Fibroblast of skin of right biceps (primary cell): ENCODE measurements at regions not wholly inside any gene's neighbourhood (a gene's known extent, or its start where the extent isn't known, plus 50 kb on each side); places are given as distances from the start of the nearest gene placed in this dataset.

ENCODE experiments used
- DNase-seq: peaks from one replicate; pipeline ENCODE4 v3.0.0-alpha.2; 2013

DNA sequence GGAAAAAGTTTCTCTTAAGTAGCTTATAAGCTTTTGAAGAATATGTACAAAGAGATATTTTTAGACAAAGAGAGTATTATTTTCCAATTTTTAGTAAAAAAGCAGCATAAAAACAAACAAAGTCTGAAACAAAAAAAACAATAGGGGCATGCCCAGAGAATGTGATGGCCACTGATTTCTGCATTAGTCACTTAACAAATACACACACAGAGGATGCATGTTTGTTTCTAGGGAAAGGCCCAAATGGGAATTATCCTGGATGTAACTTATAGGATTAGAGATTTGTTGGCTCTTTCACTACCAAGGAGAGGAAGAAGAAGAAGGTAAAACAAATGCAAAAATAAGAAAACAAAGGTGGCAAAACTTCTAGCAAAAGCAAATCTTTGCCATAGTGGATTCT, 95.9 kb upstream of the SCOC start:
- no peak for DNase-seq

DNA sequence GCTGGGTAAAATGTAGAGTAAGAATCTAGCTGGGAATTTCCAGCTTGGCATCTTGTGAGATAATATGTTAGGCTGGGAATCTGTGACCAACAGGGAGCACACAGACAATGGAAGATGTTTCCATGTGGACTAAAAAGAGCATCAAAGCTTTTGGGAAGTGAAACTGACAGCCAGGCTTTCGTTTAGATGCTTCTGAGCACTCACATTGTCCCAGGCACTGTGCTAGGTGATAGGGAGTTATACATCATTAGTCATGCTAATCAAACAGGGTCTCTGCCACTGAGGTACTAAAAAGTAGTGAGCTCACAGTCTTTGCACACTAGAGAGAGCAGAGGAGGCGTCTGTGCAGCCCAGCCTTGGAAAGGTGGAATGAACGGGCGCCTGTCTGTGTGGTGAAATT, 101.9 kb upstream of the SCOC start:
- DNase-seq: no peak

DNA sequence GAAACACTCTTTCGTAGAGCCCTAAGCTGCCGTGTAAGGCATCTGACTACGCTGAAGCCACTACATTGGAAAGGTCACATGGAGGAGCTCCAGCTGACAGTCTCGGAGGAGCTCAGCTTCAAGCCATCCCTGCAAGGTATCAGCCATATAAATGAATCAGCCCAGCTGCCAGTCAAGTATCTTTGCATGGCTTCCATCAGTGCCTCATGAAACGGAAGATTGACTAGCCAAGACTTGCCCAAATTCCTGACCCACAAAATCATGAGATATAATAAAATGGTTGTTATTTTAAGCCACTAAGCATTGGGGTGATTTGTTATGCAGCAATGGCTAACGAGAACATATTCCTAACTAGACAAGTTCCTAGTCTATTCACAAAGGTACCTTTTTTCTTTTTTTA, 104.1 kb upstream of the SCOC start:
- no peak for DNase-seq

DNA sequence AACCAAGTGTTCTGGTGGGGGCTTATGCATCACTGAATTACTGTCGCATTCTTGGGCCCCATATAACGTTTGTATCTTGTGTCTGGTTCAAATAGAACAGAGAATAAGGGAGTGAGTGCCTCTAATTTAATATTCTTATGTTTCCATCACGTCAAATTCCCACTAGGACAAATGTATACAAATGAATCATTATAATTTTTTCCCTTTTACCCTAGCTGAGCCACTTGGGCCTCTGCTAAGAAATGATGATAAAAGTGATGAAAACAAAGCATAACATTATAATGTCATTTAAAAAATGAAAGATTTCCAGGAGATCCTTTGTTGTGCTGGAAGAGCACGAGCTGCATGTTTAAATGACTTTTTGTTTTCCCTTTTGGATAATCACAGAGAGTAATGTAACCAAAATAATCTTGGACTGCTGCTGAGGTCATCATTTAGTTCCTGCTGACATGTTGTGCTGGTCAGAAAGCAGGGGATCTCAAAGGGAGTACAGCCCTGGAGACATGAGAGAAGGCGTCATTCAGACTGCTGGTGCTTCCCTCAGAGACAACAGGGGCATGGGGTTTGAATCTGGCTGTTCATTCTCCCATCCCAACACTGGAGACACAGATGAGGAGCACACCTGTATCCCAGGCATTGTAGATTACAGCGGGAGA, 105.1 kb upstream of the SCOC start:
- no peak for DNase-seq

DNA sequence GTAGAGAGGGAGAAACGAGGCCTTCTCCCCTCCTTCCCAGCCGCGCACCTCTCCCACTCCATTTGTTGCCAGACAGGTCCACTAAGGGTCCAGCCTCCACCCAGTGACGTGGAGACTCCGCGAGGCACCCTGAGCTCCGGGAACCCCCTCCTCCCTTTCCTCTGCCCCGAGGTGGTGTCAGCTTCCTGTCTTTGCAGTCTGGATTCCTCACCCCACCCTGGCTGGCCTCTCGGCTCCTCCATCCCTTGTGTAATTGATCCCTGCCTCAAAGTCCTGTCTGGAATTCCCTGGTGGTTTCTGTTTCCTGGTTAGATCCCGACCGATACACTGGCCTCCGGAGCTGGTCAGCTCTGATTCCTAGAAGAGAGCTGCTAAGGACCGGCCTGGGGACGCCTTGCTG, 105.9 kb upstream of the SCOC start:
- DNase-seq: no peak

DNA sequence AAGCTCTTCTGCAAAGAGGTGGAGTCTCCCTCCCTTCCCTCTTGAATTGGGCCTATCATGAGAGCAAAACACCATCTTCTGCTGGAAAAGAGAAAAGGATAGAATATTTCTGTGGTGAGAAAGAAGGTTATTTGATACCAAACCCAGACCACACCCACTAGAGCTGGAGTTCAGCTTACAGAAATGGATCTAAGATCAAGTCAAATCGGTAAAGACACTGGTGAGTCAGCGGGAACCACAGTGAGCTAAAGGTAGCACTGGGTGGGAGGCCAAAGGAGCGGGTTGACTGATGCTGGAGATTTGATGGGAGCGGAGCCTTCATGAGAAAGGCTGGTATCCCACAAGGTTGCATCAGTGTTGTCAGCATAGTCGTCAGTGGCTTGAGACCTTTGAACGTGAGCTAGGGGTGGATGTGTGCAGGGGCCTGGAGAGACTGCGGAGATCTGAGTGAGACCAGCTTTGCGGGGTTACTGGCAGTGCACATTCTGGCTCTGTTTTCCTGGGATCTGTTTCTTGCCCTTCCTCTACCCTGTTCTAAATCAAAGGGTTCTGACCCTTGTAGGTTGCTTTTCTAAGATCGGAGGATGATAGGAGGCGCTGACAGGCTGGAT, 106.4 kb upstream of the SCOC start:
- DNase-seq: peak; percentile 81

DNA sequence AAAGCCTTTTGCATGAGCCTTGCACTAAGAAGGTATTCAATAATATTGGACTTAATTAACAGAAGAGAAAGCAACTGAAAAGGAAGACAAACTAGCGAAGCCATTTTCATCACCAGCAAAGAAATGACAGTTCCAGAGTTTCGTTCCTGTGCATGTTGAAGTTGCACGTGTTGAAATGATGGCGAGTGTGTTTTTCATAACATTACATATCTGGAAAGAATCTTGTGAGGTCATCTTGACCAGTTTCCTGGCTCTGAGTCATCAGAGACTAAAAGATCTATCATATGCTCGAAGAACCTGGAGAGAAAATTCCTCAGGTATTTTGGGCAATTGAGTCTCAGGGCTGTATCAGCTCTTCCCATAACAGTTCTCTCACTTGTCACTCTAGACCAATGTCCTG, 106.2 kb upstream of the MAML3 start:
- peak; percentile 86 for DNase-seq

DNA sequence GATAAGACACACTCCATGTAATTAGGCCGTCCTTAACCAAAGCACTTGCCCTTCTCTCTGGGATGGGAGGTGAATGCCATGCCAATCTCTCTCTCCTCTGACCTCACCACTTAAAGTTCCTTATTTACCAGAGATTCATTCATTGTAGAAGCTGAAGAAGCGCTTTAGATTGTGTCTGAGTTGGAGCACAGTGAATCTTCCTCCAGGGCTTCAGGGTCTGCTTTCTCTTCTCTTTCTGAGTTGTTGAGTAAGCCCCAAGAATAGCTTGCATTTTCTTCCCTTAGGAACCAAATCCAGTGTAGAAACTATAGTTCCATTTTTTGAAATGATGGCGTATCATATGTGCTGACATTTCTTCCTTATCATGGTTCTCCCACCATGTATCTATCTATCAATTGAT, 104.5 kb upstream of the MAML3 start:
- DNase-seq: no peak

DNA sequence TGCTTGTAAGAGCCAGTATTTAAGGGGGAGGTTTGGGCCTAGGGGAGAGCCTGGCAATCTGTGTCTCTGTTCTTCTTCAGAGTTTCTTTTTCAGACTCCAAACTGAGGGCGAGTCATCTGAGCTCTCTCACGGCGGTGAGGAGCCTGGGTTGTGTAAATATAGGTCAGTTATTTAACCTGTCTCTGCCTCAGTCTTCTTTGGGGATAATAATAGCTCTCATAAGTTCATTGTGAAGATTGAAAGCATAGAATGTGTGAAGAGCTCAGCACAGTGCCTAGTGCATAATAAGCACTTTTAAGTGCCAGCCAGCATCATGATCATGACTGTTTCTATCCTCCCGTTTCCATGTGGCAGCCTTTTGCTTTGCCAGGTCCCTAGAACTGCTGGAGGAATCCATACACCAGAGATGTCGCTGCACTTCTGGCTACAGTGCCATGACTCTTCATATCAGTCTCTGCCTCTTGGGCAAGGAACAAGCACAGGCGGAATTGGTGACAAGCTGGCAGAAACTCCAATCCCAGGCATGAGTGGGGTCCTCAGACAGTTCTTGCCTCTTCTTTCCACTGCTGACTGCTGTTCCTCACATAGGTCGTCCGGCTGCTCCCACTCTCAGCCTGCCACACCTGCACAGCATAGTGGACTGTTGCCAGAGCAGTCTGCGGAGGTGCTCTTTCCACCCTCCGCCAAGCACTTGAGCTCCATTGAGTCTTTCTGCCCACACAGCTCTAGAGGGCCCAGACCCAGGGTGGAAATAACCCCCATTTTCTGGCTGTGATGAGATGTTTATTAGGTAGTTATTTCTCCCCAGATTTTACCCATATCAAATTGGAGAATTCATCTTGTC, 103.7 kb upstream of the MAML3 start:
- peak; percentile 59 for DNase-seq

DNA sequence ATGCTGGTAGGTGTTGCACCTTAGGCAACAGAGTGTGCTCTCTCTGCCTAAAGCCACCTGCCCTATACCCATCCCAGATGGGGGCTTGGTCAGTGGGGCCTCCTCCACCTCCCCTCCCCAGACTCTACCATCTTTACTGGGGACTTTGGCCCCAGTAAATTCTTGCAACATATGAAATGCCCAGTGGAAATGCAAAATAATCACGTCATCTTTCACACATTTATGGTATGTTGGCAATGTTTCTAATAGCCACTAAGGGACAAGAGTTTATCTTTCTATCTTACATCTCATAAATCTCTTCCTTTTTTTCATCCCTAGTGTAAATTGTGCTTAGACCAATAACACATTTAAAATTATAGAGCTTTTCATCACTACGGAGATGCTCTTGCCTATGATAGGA, 103.0 kb upstream of the MAML3 start:
- DNase-seq: peak; percentile 61

DNA sequence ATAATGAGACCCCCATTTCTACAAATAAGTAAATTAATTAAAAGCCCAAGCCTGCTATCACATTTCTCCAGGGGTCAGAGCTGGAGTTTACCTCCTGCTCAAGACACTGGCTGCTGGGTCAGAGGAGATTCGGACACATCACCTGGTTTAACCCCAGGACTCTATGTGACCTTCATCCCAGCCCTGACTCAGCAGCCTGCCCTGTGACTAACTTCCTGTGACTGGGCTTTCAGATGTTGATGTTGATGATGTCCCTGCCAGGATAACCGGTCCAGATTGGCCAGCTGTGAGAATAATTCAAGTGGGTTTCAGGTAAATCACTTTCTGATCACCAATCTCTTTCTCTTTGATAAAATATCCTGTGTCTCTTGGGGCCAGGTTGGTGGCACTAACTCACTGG, 102.4 kb upstream of the MAML3 start:
- DNase-seq: peak; percentile 62

DNA sequence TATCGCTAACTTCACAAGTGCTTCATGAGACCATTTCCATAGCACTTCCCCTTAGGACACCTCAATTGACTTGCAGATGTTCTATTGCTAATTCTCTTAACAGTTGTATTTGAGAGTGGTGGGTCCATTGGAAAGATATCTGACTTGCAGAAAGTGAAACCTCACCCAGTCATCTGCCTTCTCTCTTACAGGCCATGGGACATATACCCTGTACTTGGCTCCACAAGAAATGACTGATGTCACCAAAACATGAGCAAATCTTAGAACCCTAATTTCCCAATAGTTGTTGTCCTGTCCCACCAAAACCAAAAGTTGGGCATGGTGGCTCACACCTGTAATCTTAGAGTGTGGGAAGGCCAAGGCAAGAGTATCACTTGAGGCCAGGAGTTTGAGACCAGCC, 101.9 kb upstream of the MAML3 start:
- DNase-seq: no peak

DNA sequence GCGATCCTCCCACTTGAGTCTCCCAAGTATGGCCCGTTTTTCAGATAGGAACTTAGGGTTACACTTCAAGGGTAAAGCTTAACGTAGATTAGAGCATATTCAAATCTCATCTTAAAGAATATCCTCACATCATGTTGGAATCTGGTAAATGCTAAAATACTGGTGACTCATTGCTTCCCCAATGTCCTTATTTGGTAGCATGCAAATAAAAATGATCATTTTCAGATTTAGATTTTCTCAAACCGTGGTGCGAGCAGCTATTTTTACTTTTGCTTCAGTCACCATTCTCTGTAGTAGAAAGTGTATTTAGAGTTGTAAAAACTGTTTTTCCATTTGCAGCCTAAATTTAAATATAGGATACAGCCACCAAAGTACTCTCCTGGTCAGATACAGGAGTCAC, 101.5 kb upstream of the MAML3 start:
- DNase-seq: peak; percentile 68

DNA sequence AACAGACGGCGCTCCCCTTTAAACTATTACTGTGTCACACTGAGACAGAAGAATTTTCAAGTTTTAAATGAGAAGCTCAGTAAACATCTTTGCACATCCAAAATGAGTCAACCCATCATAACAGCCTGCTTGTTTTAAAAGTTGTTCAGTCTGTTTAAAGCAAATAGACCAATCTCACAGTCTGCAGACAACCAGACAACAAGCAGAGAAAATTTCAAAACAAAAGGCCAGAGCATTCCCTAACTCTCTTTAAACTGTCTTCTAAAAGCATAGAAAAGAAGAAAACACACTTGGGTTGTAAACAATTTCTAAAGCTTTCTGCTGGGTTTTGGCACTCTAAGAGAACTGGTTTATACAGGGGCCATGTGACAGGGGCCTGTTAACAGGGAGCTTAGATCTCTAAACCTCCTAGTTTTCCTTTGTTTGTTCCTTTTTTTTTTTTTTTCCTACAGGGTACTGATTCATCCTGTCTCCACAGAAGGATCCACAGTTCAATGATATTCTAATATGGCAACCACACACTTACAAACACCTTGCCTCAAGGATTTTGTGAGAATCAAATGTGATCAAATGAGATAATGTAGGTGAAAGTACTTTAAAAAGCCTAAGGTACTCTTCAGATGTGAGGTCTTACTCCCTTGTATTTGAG, 100.8 kb upstream of the MAML3 start:
- no peak for DNase-seq

DNA sequence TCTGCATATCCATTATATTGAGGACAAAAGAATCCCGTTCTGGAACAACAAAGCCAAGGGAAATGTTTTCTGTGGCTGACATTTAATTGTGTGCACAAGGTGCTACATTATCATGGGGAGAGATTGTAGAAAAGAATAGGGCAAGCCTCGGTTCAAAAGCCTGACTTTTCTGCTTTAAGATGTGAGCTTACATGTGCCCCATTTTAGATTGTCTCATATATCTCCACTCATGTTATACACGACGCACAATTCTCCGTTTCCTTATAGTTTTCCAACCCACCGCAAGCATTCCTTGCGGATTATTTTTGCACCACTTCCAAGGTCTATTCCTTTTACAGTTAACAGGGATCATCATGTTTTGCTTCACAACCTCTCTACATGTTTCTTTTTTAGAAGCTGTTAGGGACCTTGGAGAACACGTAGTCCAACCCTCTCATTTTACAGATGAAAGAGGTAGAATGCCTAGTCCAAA, 99.6 kb upstream of the MAML3 start:
- no peak for DNase-seq

DNA sequence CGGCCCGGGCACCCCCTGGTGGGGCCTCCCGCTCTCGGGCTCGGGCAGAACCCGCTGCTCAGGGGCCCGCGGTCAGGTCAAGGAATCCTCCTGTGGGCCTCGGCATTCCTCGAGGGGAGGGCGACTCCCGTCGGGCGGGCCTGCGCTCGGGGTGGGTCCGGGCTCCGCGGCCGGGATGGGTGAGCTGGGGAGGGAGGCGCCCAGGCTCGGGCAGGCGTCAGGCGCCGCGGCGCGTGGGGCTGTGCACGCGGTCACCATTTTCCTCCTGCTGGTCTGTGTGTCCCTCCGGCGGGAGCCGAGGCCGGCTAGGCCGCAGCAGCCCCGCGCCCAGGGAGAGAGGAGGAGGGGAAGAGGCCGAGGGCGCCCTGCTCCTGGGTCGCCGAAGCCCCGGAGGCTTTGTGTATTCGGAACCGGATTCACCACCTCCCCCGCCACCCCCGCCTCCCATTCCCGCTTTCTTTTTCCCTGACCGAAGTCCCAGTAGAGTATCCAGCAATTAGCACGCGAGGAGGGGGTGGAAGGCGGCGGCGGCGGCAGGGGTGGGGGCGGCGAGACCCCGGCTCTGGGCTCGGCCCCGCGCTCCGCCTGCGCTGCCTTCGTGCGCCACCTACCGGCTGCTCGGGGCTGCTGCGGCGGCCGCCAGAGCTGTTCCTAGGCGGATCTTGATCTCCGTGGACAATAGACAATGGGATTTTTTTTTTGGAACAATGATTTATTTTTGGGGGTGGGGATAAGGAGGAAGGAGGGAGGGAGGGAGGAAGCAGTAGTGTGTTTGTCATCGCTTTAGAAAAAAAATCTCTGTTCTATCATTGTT, 99.0 kb upstream of the MAML3 start:
- peak; percentile 83 for DNase-seq

DNA sequence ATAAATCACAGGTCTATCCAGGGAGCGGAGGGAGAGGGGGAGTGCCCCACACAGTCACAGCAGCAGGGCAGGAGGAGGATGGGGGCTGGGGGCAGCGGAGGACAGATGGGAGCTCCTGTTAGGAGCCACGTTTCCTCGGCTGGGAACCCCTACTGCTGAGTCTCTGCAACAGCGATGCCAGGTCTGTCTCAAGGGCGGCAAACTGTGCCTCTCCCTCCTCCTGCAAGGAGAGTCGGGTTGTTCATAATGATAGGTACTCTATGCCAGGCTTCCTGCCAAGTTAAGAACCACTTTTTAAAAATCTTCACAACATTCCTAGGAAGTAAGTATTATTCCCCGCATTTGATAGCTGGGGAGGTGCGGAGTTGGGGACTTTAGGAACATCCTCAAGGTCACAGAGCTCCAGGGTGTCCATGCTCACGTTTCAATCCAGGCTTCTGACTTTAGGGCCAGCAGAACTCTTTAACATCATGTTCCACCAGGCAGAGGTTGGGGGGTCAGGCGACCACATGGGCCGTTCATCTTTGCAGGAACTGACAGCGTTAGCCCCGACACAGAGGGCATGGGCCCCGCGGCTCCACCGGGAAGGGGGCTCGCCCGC, 98.3 kb upstream of the MAML3 start:
- DNase-seq: peak; percentile 46

DNA sequence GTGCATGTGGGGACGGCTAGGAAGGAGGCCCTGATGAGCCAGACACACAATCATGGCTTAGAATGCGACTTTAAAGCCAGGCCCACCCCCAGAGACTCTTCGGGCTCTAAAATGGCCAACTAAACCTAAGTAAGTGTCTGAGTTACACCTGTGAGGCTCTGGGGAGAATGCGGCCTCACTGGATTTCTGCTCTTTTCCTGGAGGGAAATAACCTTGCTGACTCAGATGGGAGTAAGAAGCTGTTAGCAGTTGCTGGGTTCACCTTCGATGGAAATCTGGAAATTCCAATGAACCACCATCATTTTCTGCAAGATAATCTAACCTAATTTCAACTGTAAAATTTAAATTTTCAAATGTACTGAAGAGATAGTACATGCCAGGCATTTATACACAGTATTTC, 97.6 kb upstream of the MAML3 start:
- no peak for DNase-seq

DNA sequence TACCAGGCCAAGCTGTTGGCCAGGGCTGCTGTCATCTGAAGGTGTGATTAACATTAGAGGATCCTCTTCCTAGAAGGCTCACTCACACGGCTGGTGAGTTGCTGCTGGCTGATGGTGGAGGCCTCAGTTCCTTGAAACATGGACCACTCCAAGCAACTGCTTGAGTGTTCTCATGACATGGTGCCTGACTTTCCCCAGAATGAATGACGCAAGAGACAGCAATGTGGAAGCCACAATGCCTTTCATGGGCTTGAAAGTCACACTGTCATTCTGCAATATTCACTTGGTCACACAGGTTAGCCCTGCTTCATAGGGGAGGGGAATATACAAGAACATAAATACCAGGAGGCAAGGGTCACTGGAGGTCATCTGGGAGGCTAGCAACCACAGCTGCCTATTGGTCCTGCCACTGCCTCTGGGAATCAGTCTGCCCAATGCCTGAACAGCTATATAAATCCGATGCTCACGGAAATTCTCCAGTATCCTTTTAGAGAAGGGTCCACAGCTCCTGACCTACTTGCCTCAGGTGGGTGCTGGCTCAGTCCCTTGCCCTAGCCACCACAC, 97.1 kb upstream of the MAML3 start:
- DNase-seq: peak; percentile 36

DNA sequence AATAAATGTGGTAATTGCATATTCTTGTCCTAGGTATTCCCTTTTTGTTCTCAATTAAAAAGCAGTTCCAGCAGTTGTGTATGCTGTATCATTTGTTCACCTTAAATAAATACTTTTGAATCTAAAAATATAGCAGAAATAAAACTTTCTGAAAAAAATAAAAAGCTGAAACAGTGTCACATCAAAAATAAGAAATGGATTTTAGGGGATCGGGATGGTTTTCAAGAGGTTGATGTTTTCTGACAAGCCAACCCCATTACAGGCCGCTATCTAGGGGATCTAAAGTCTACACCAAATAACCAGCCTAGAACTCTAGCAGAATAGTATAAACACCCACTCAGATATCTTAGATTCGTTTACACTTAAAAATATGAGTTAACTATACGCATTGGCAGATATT, 95.4 kb upstream of the MAML3 start:
- no peak for DNase-seq

DNA sequence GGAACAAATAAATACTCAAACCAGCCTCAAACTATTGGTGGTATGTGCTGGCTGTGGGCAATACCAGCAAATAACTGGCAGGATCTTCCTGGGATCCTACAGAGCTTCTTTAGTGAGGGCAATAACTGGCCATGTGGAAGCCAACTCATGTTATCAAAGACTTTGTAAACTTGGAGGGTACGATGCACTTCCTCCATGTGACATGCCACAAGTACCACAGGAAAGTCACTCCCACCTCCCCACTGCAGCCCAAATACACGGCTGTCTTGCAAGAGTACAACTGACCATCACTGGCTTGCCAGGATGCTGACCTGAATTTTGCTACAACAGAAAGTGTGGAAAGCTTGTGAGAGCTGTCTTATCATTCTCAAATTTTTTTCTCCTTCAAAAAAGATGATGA, 93.3 kb upstream of the MAML3 start:
- DNase-seq: no peak

DNA sequence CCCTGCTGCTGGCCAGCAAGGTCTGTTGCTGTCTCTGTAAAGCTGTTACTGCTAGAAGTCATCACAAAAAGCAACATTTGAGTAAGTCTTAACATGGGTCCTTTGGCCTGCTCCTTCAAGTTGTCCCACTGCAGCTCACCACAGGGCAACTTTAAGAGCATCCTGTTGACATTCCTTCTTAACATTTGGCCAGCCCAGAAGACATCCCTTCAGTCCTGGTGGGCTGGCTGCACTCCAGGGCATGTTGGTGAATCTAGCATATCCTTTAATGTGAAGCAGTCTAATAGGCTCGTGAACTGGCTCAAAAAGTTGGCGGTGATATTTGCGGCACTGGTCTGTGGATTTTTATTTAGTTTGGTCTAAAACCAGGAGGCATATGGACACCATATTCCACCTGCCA, 92.2 kb upstream of the MAML3 start:
- DNase-seq: no peak
